Activated T-cell treated with anti-CD3 and anti-CD28 coated beads, Interleukin-2, amount 50 U/mL, for 48 hours (primary cell): ENCODE measurements at regions not wholly inside any gene's neighbourhood (a gene's known extent, or its start where the extent isn't known, plus 50 kb on each side); places are given as distances from the start of the nearest gene placed in this dataset.

Experiments
- DNase-seq, 2 experiments: peaks; one replicate each; pipeline ENCODE4 v3.0.0-alpha.2; 2020

GRCh38 chr14:101151226-101151926, 247.9 kb upstream of the RTL1 start:
- no peak for DNase-seq

- DNase-seq, result no peak
Observed at GRCh38 chr14:101151927-101152305, 248.4 kb upstream of the RTL1 start.

GRCh38 chr14:101152855-101153254, 249.3 kb upstream of the RTL1 start:
- no peak for DNase-seq

DNA sequence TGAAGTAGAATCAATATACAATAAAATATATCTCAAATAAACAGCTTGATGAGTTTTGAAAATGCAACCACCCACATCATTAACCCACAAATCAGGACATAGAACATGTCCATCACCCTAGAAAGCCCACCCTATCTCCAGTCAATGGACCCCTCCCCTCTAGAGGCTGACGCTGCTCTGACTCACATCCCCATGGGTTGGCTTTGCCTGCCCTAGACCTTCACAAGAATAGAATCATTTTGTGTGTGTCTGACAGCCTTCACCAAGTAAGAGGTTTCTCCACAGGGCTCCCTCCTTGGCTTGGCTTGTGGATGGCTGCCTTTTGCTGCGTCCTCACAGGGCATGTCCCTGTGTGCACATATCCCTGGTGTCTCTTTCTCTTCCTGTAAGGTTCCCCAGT, 250.2 kb upstream of the RTL1 start:
- no peak for DNase-seq

DNA sequence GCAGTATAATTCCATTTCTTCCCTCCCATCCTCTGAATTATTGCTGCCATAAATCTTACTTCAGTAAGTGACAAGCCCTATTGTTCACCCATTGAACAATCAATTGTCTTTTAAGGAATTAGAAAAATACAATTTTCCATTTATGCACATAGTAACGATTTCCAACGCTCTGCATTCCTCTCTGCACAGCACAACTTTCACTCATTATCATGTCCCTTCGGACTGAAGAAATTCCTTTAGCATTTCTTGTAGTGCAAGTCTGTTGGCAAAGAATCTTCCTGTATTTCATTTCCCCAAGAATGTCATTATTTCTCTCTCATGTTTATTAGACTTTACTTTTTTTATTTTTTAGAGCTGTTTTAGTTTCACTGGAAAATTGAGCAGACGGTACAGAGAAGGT, 252.1 kb upstream of the RTL1 start:
- DNase-seq, result no peak

DNA sequence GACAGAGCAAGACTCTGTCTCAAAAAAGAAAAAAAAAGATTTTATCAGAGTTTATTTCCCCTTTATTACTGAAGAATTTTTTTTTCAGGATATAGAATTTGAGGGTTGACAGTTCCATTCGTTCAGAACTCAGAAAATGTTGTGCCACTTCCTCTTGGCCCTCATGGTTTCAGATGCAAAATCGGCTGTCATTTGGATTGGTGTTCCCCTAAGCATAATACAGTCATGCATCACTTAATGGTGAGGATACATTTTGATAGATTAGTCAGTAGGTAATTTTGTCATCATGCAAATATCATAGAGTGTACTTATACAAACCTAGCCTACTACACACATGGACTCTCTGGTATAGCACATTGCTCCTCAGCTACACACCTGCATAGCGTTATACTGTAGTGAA, 263.9 kb upstream of the RTL1 start:
- no peak for DNase-seq

GRCh38 chr14:101169267-101169666, 265.7 kb upstream of the RTL1 start:
- DNase-seq, result no peak

GRCh38 chr14:101171650-101172049, 268.1 kb upstream of the RTL1 start:
- no peak for DNase-seq

DNA sequence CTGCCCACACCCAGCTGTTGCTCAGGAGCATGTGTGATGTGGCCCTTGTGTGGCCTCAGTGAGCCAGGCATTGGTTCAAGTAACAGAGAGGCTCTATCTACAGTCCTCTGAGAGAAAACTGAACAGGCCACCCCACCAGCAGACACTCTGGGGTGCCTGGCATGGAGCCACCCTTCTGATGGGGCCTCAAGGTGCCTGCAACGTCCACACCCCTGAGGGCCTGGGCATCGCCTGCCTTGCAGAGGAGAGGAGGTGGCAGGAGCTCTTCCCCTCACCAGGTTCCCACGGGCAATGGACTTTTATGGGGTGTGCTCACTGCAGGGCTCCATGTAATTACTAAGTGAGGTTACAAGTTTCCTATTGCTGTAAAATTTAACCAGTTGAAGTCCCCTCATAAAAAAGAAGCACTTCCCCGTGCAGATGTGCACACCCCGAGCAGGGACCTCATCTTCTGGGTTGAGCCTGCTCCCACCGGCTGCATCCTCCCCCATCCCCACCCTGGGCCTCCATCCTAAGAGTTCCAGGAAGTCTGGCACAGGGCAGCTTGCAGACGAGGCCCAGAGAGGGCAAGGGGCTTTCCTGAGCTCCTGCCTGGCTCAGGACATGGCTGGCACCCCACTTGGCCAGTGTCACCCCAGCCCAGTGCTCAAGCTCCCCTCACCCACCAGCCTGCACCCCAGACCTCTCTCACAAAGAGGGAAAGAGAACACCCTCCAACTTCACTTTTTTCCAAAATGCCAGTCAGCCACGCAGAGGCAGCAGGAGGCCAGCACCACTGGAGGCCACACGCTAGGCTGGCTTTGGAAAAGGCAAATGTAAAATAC, 270.4 kb upstream of the RTL1 start:
- DNase-seq, result no peak

GRCh38 chr14:101174522-101174838, 271.0 kb upstream of the RTL1 start:
- no peak for DNase-seq

DNA sequence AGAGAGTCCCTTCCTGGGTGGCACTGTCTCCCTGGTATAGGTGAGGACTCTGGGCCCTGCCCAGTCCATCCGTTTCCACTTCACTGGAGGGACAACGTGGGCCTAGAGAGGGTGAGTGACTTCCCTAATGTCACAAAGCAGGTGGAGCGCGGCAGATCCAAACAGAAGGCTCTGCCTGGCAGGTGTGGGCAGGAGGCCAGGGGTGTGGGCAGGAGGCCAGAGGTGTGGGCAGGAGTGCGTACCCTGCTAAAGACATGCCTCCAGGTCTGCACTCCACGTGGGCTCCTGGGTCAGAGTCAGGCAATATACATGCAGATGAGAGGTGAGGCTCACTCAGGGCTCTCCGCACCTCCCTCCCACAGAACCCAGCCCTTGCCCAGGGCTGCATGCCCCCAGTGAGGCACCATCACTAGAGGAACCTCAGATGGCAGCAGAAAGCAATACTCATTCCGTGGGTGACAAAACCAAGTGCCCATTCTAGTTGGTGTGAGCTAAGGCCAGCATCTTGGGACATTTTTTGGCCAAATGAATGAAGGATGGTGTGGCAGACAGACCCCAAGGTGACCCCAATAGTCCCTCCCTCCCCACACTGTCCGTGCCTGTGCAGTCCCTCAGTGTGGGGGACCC, 271.6 kb upstream of the RTL1 start:
- DNase-seq, result no peak

DNA sequence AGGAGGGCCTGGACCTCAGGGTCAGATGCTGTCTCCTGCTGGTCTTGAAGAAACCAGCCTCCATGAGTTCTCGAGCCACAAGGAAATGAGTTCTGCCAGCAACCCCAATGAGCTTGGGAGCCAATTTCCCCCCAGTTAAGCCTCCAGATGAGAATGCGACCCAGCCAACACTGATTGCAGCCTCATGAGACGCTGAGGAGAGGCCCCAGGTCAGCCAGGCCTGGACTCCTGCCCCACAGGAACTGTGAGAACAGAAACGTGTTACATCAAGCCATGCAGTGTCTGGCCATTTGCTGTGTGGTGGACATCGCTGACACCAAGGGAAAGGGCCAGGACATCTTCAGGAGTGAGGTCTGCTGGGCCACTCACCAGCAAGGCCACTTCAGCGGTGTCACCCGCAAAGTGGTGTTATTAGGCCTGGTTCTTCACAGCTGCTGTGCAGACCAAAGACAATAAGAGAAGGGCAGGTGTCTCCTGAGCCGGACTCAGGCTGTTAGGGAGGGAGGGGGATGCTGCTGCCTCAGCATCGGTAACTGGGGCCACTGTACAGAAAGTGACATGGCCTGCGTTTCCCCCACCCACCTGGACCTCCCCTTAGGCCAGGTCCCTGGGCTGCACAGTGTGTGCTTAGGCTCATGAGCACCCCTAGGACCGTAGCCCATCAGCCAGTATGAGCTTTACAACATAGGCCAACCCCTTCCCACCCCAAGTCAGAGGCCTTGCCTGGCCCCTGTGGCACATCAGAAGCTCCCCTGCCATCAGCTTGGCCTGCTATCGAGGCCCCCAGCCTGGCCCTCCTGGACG, 272.4 kb upstream of the RTL1 start:
- no peak for DNase-seq

DNA sequence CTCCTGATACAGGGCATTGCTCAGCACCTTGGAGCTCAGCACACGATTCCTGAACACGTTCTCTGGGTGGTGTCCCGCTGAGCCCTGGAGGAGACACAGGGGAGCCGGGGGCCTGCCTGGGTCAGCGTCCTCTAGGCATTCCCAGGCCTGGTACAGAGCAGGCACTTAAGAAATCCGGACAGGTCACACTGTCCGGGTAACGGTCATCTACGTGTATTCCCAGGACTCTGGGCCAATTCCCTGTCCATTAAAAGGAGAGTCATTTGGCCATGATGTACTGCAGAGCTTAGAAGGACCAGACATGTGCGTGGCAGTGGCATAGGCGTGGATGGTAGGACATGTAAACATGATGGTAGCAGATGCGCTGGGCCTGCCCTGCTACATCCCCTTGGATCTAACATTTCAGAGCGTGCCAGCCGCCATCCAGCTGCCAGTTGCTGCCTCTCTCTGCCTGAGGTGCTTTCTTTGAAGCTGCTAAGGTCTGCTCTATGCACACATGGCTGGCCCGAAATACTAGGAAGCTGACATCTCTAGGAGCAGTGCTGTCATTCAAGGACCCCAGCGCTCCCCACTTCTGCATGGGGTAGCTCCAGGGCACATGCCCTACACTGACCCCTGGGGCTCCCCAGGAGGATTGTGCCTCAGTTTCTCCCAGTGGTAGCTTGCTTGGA, 273.1 kb upstream of the RTL1 start:
- DNase-seq, result no peak

GRCh38 chr14:101177301-101177971, 273.9 kb upstream of the RTL1 start:
- no peak for DNase-seq

DNA sequence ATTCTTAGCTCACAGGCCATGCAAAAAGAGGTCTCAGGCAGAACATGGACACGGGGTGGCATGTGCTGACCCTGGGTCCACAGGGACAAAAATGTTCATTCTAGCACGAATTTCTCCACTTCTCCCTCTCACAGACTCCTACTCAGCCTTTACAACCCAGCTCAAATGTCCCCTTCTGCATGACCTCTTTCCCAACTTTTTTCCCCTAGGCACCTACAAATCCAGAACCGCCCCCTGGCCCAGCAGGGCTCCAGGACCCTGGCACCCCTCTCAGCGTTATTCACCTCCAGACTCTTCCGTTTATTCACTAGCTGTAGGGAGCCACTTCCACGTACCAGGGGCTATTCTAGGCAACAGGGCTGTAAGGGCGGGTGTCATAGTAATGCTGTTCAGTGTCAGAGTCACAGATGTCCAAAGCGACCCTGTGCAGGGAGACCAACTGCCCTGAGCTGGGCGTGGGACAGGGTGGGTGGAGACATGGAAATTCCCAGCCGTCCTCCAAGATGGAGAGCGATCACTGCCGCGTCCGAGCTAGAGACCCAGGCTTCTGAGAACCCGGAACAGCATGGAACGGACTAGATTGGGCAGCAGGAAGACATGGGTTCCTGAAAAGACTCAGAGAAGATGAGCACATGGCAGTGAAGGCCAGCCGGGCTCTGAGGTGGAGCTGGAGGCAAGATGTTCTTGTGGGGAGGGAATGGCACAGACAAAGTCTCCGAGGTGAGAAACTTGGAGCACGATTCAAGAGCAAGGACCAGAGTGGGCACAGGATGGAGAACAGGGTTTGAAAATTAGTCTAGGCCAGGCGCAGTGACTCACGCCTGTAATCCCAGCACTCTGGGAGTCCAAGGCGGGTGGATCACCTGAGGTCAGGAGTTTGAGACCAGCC, 274.9 kb upstream of the RTL1 start:
- DNase-seq, result no peak

DNA sequence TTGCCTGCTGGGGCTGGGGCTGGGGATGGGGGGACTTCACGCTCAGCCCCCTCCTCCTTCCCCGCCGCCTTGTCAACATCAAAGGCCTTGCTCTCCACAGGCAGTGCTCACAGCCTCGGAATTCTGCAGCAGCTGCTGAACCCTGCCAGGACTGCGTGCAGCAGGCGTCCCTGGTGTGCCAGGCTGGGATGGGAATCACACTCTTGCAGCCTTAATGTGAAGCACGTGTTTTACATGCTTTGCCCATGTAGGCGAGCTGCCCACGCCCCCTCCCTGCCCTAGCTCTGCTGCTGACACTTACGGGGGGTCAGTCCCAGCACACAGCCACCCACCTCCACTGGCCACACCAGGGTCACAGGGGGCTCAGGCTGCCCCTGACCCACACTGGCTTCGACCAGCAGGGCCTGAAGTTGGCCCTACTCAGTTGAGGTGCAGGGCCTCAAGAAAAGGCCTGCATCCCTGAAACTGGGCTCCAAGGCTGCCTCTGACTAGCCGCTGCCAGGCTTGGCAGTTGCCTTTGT, 276.2 kb upstream of the RTL1 start:
- no peak for DNase-seq

GRCh38 chr14:101181446-101182313, 278.2 kb upstream of the RTL1 start:
- no peak for DNase-seq

DNA sequence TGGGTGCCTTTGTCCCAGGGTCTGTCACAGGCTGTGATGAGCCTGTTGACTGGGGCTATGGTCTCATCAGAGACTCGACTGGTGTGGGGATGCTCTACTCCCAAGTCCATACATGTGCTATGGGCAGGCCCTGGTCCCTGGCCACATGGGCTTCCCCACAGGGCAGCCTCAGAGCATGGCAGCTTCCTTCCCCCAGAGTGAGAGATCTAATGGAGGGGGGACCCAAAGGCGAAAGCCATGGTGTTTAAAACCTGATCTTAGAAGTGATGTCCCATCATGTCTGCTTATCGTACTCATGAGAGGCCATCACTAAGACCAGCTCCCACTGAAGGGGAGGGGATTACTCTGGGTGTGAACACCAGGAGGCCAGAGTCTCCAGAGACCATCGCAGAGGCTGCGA, 279.0 kb upstream of the RTL1 start:
- DNase-seq, result no peak

GRCh38 chr14:101183376-101184103, 280.0 kb upstream of the RTL1 start:
- no peak for DNase-seq
